Lung microvascular endothelial cell (primary cell): ENCODE measurements at regions not wholly inside any gene's neighbourhood (a gene's known extent, or its start where the extent isn't known, plus 50 kb on each side); places are given as distances from the start of the nearest gene placed in this dataset.

Experiments
- DNase-seq, 2 donors: peaks; one replicate each; pipeline versions ENCODE4 v3.0.0 to v3.0.0-alpha.2; 2010; ENCODE audit warnings: low read depth in 2 of 2

DNA sequence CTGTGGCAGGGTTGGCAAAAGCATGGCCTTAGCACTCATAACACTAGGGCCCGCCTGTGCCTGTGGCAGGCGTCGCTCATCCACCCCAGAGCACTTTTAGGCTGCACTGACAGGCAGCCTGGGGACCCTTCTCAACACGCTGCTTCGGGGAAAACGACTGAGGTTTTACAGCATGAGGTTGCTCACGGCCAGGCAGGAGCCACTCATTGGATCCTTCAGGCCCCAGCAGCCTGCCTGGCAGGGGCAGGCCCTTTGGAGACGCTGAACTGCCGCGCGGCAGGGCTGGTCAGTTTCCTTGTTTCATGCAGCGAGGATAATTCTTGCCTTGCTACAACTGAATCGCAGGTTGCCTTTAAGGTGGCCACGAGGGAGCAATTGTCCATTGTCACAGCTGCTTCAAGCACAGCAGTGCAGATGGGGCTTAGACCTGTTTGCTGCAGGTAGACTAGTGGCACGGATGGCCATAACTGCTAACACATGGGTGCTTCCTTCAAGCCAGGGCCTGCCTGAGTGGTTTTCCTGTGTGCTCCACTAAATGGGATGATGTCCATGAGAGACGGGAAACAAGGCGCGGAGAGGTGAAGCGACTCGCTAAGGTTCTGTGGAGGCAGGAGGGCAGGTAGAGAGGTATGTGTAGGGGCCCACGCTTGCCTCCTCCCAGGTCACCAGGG is 49.9 kb upstream of the HS6ST1 start:
- no peak for DNase-seq

GRCh38 chr2:128369108-128369555 is 50.5 kb upstream of the HS6ST1 start:
- DNase-seq: no peak

DNA sequence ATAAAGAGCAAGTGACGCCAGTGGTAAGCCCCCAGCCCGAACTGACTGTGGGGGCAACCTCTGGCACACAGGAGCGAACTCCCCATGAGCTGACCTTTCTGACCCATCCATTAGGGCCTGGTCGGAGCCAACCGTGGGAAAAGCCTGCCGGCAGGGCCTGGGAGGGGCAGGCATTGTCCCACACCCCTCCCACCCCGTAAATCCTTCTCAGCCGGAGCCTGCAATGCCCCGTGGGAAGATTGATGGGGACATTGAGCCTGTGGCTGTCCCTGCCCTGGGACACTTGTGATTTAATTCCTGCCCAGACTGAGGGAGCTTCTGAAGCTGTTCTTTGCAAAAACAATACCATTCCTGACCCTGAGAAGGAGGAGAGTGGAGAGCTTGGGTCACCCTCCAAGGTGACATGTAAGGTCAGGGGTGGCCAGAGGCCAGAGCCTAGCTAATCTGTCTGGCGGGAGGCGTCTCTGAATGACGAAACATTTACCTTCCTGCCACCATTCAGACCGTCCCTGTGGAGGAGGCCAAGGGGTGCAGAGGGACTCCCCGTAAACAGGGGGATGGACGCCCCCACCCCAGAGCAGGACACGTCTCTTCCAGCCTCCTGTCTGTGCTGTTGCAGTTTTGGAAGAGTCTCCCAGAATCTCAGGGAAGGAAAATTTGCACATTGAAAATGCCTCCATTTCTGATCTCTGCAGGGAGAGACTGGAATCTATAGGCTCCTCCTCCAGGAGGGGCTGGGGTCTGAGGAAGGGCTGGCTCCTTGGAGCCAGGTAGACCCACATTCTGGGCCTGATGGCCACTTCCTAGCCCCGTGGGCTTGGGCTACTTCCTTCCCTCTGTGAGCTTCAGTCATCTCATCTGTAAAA is 51.2 kb upstream of the HS6ST1 start:
- DNase-seq: no peak

GRCh38 chr2:128370468-128371247 is 52.0 kb upstream of the HS6ST1 start:
- DNase-seq: no peak

GRCh38 chr2:128371248-128371630 is 52.6 kb upstream of the HS6ST1 start:
- DNase-seq: no peak

GRCh38 chr2:128371648-128372345 is 53.1 kb upstream of the HS6ST1 start:
- DNase-seq: no peak

- no peak for DNase-seq
These were observed 54.1 kb upstream of the HS6ST1 start for GRCh38 chr2:128372621-128373341.

GRCh38 chr2:128373451-128374000 is 54.9 kb upstream of the HS6ST1 start:
- no peak for DNase-seq

GRCh38 chr2:128374001-128374710 is 55.5 kb upstream of the HS6ST1 start:
- DNase-seq: no peak

- no peak for DNase-seq
These were observed 56.2 kb upstream of the HS6ST1 start for GRCh38 chr2:128374711-128375413.

DNA sequence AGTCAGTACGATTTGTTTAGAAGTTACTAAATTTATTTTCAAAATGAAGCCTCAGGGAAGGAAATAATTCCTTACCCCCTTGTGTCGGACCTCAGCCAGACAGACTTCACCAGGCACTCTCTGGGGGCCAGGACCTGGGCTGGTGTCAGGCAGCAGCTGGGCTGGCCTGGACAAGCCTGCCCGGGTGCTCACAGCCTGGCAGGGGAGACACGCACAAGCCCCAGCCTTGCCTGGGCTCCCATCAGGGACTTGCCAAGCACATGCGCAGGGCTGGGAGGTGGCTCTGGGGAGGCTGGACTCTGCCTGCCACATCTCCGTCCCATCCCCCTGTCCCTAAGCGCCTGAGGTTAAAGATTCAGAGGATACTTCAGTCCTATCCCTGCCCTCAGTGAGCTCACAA is 56.8 kb upstream of the HS6ST1 start:
- no peak for DNase-seq

- DNase-seq: no peak
These were observed 57.8 kb upstream of the HS6ST1 start for GRCh38 chr2:128376241-128377041.

DNA sequence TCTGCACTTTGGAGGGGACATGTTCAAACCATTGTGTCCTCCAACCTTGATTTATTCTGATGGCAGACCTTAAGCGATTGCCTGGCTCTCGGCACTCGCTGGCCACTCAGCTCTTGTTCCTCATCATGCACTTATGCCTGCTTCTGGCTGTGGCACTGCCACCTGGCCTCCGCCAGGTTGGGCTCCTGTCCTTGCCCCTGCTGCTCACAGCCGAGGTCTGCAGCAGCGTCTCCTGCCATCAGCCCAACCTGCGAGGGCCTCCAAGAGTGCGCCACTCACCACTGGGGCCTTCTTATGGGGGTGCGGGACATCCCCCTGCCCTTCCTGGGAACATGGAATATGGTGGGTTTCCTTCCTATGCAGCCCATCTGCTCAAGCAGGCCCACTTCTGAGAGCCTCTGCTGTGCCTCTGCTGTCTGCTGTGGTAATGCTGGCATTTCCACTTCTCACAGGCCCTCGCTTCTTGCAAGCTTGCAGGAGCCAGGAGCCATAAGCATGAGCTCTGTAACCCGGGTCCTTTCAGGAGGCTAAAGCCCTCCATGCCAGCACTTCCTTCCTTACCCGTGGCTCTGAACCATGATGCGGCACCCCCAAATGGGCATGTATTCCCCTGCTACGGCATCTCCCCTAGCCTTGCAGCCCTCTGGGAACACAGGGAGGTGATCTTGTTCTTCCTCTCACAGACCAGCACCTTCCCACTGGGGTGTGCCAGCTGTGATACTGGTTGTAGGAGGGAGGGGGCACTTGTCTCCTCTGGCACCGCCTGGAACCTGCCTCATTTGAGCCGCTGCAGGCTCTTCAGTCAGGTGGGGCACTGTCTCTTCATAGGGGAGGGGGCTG is 58.6 kb upstream of the HS6ST1 start:
- DNase-seq: no peak

DNA sequence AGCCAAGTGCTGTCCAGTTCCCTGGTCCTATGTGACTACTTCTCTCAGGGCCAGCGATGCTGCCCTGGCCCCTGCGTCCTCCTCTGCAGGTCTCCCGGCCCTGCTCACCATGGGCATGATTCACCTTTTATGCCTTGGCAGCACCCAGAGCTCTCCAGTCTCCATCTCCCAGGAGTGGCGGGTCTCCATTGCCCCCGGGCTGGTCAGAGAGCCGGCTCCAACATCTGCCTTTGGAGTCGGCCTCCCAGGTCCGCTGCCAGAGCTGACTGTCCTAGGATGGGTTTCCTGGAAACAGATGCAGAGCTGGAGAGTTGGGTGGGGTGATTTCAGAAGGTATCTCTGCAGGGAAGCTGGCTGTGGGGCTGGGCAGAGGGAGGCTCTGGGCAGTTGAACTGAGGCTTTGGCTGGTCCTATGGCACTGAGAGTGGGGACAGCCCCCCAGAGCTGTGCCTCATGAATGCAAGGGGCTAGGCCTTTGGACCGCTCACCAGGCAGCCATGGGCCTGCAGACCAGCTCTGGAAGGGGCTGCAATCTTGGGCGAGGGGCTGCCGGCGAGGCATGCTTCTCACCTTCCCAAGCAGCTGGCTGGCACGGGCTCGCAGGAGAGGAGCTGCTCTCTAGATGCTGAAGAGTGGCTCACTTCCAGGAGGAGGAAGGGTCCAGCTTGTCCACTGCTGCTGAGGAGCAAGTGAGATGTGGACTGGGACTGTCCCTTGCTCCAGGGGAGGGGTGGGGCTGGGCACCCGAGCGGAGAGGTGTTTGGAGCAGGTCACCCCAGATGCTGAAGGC is 59.8 kb upstream of the HS6ST1 start:
- DNase-seq: no peak

- peak; percentile 33 to 39 for DNase-seq
These were observed 60.6 kb upstream of the HS6ST1 start for GRCh38 chr2:128379021-128380015.
